Glomerular visceral epithelial cell (primary cell): ENCODE measurements at regions not wholly inside any gene's neighbourhood (a gene's known extent, or its start where the extent isn't known, plus 50 kb on each side); places are given as distances from the start of the nearest gene placed in this dataset.
A peak's percentile ranks its signal among the peaks of the same experiment; 100 is the strongest.

Experiments used
- DNase-seq: peaks from one replicate; pipeline ENCODE4 v3.0.0-alpha.2; 2016; ENCODE audit errors: extremely low spot score

- peak; percentile 23 for DNase-seq
Observed at GRCh38 chr10:78185693-78186055, 152.0 kb downstream of the RPS24 start.

GRCh38 chr10:78186572-78186971, 152.9 kb downstream of the RPS24 start:
- DNase-seq = no peak

- DNase-seq = no peak
Observed at GRCh38 chr10:78187371-78187770, 153.7 kb downstream of the RPS24 start.

GRCh38 chr10:78188446-78188845, 154.8 kb downstream of the RPS24 start:
- no peak for DNase-seq

- no peak for DNase-seq
Observed at GRCh38 chr10:78190051-78190825, 156.6 kb downstream of the RPS24 start.

DNA sequence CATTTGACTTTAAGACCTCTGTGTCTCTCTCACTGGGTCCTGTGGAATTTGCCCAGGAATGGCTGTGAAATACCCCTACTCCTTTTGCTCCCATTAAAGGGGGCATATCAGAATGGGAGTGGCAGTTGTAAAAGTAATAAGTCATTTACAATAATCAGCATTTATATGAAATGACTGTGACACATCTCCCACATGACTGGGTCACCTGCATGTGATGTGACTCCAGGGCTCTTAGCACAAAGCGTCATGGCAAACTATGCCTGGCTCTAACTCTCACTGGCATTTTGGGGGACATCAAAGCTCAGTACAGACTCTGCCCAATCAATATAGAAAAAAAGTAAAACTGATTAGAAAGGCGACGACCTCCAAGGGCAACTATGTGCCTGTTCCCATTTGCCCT, 157.6 kb downstream of the RPS24 start:
- DNase-seq = no peak

- DNase-seq = no peak
Observed at GRCh38 chr10:78193189-78193588, 159.5 kb downstream of the RPS24 start.

DNA sequence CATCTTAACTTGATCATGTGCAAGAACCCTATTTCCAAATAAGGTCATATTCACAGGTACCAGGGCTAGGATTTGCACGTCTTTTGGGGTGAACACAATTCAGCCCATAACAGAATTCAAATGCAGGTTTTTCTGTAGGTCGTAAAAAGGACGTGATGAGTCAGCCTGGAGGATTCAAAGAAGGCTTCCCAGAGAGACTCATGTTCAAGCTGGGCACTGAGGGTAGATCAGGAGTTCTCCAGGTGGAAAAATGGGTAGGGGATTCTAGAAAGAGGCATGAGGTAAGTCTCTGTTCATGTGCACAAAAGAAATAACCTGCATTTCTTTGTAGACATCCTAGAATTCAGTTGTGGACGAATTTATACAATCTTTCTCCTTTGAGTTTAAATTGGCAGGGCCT, 160.4 kb downstream of the RPS24 start:
- DNase-seq = no peak

- no peak for DNase-seq
Observed at GRCh38 chr10:78194539-78195402, 161.1 kb downstream of the RPS24 start.

DNA sequence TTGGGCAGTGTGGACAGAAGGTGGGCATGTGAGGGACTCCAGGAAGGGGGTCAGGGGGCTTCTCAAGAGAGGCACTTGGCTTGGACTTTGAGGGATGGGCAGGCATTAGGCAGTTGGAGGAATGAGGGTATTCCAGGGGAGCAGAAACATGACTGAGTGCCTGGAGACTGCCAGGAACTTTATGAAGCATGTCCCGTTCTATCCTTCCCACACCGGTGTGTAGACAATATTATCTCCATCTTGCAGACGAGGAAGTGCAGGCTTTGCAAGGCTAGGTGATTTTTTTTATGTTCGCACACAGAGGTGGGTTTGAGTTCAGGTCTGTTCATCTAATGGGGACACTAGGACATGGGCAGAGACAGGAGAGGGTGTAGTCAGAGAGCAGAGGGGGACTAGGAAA, 162.7 kb downstream of the RPS24 start:
- DNase-seq = no peak

- DNase-seq = peak; percentile 27
Observed at GRCh38 chr10:78196964-78197363, 163.3 kb downstream of the RPS24 start.

- DNase-seq = no peak
Observed at GRCh38 chr10:78197628-78198272, 164.1 kb downstream of the RPS24 start.

GRCh38 chr10:78199005-78199725, 165.5 kb downstream of the RPS24 start:
- DNase-seq = no peak

DNA sequence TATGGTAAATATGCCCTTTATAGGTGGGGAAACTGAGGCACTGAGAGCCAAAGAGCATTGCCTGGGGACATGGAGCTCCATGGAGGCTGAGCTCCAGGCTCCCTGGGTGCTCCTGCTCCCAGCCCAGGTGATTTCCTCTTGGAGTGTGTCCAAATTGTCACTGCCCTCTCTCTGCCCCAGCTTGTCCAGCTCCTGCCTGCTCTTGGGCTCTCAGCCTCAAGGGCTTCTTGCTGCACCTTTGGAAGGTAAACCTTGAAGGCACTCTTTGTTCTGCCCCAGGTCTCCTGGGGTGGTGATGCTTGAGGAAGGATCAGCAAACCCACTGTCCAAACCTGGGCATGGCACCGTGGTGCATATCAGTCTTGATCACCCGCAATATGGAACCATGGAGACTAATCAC, 166.1 kb downstream of the RPS24 start:
- no peak for DNase-seq

DNA sequence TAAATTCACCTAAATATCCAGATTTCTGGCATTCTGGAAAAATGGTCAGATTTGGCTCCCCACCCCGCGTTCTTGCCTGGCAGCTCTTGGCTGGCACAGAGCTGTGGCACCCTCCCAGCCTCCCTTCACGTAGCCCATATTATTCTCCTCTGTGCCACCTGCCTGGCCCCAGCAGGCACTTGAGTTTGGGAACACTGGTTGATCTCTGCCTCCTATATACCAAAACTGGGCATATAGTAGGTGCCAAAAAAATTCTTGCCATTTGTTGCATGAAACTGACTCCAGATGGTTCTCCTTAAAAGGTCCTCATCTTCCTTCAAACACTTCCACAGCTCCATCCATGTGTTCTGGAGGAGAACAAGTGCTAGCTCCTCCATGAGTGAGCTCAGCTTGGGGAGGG, 167.0 kb downstream of the RPS24 start:
- DNase-seq = no peak

DNA sequence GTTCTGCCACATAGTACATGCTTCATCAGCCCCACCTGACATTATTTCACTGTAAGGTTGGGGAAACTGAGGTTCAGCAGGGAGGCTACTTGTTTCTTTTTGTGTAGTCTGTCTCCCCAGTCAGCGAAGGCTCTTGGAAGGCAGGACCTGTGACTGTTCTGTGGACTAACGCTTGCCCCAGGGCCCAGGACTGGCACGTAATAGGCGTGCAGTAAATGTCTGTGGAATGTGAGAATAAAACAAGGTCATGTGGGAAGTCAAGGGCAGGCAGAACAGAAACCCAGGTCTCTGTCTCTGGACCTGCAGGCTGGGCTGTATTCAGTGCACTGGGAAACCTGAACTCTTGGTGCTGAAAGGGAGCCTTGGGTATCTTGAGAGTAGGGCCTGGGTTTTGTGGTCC, 168.7 kb downstream of the RPS24 start:
- no peak for DNase-seq

DNA sequence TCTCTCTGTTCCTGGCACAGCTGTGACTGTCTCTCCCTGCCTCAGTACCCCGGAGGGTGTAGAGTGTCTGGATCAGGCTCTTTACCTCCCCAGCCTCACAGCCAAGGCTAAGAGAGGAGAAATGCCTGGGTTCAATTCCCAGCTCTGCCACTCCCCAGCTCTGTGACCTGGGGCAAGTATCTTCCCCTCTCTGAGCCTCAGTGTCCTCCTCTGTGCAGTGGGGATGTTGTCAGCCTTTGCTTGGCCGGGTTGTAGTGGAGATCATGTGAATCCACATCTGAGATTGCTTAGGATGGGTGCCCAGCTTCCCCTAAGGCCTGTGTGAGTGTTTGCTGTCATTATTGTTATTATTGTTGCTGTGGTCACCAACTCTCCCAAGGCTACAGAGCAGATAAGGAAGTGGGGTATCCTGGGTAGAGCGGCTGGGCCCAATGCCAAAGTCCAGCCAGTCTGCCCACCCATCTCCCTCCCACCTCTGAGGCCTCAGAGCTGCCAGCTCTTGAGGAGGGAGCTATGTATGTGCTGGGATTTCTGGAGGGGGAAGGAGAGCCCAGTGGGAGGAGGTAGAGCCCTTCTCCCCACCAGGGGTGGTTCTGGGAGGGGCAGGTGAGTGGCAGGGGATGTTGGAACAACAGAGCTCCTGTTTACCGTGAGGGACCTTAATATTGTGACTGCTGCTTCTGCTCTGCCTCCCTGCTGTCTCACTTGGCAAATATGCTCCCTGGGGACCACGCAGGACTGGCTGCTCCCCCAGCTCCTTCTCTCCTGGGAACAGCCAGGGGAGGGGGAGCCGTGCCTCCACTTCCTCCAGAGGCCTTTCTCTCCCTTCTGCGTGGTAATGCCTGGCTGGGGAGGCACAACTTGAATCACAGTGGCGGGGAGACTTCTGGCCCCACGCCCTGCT, 170.5 kb downstream of the RPS24 start:
- peak; percentile 15 for DNase-seq

DNA sequence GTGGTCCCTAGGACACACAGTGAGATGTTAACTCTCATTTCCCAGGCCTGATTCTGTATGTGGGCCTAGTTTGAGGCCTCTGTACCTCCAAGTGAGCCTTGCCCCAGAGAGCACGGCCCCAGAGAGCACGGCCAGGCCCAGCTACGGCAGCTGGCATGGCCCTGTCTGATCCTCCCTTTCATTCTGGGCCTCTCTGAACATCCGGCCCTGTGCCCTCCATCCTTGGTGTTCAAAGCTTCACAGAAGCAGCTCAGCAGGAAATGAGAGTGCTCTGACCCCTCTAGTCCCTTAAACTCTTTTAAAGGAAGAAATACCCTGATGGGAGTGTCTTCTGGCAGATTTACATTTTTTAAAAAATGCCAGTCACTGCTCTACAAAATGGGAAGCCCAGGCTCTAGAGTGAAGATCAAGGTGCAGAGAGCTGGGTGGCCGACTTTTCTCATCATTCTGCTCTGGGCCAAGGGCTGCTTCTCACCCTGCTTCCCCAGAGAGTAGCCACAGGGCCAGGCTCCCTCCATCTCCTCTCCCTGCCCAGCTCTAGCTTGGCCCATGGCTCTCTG, 171.9 kb downstream of the RPS24 start:
- DNase-seq = no peak

GRCh38 chr10:78207216-78207615, 173.6 kb downstream of the RPS24 start:
- DNase-seq = no peak

- DNase-seq = no peak
Observed at GRCh38 chr10:78207776-78208175, 174.1 kb downstream of the RPS24 start.

DNA sequence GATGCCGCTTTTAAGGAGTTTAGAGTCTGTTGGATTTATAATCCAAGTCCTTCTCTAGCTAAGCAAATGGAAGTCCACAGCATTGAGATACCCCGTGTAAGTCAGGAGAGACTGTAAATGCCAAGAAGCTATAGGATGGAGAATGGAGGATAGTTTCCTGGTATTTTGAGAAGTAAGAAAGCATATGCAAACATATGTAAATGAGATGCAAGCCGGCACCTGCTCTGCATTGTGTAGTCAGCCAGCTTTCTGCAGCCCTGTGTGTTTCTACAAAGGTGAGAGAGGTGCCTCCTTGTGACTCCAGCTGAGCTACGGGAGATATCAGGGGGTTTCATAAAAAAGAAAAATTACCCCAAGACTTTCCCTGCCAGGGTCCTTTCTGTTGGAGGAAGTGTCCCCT, 176.3 kb downstream of the RPS24 start:
- DNase-seq = no peak
